ENCODE measurements at regions not wholly inside any gene's neighbourhood (a gene's known extent, or its start where the extent isn't known, plus 50 kb on each side); places are given as distances from the start of the nearest gene placed in this dataset.

- no peak overlapping the region for H3K27ac ChIP-seq (ENCODE audit: low read depth, low read length)
These were observed 177.8 kb downstream of the RPS29 start for GRCh38 chr14:49408187-49408933.

GRCh38 chr14:49405291-49405690 lies 180.9 kb downstream of the RPS29 start:
- Histone ChIP-seq H3K9me3 (ENCODE audit: control insufficient read depth, insufficient read depth, low read length) (no peaks in the 10 kb centered on the region), H3K27ac (ENCODE audit: low read depth, low read length) (no peak overlapping the region), H3K36me3 (ENCODE audit: control insufficient read depth, insufficient read depth, low read length) (no peaks in the 10 kb centered on the region), H3K4me3 (ENCODE audit: low read depth, low read length) (no peak overlapping the region), H3K4me1 (ENCODE audit: control insufficient read depth, insufficient read depth, low read length) (no peaks in the 10 kb centered on the region), H3K27me3 (ENCODE audit: control insufficient read depth, insufficient read depth, low read length) (no peaks in the 10 kb centered on the region)
- WGBS (ENCODE audit: insufficient coverage), result 33% methylated on average over 2 of the region's 3 CpGs
- no peak for DNase-seq (ENCODE audit: low read depth in 4 of 6, low spot score in 6 of 6)

More at GRCh38 chr14:49408187-49408933, 177.8 kb downstream of the RPS29 start:
- no CpG with 5 or more reads among the region's 1 CpG for WGBS (ENCODE audit: insufficient coverage)
- Histone ChIP-seq H3K36me3 (ENCODE audit: control insufficient read depth, insufficient read depth, low read length) (no peaks in the 10 kb centered on the region), H3K27me3 (ENCODE audit: control insufficient read depth, insufficient read depth, low read length) (no peaks in the 10 kb centered on the region), H3K9me3 (ENCODE audit: control insufficient read depth, insufficient read depth, low read length) (no peaks in the 10 kb centered on the region), H3K4me1 (ENCODE audit: control insufficient read depth, insufficient read depth, low read length) (no peaks in the 10 kb centered on the region), H3K4me3 (ENCODE audit: low read depth, low read length) (no peak overlapping the region)
- DNase-seq (ENCODE audit: low read depth in 4 of 6, low spot score in 6 of 6), result peak in 1 of 6 donors; percentile 60

GRCh38 chr14:49401373-49401772 lies 184.8 kb downstream of the RPS29 start:
- H3K4me3 ChIP-seq (ENCODE audit: low read depth, low read length), result no peak overlapping the region
- no peaks in the 10 kb centered on the region for H3K4me1 ChIP-seq (ENCODE audit: control insufficient read depth, insufficient read depth, low read length)
- no peak for DNase-seq (ENCODE audit: low read depth in 4 of 6, low spot score in 6 of 6)
- WGBS (ENCODE audit: insufficient coverage), result no CpG with 5 or more reads among the region's 2 CpGs
- no peak overlapping the region for H3K27ac ChIP-seq (ENCODE audit: low read depth, low read length)
- no peaks in the 10 kb centered on the region for H3K9me3 ChIP-seq (ENCODE audit: control insufficient read depth, insufficient read depth, low read length)
- no peaks in the 10 kb centered on the region for H3K27me3 ChIP-seq (ENCODE audit: control insufficient read depth, insufficient read depth, low read length)
- no peaks in the 10 kb centered on the region for H3K36me3 ChIP-seq (ENCODE audit: control insufficient read depth, insufficient read depth, low read length)

GRCh38 chr14:49396801-49397200 lies 189.4 kb downstream of the RPS29 start:
- H3K36me3 ChIP-seq (ENCODE audit: control insufficient read depth, insufficient read depth, low read length), result no peaks in the 10 kb centered on the region
- no peaks in the 10 kb centered on the region for H3K27me3 ChIP-seq (ENCODE audit: control insufficient read depth, insufficient read depth, low read length)
- H3K4me3 ChIP-seq (ENCODE audit: low read depth, low read length), result no peak overlapping the region
- DNase-seq (ENCODE audit: low read depth in 4 of 6, low spot score in 6 of 6), result no peak
- no peak overlapping the region for H3K27ac ChIP-seq (ENCODE audit: low read depth, low read length)
- no peaks in the 10 kb centered on the region for H3K9me3 ChIP-seq (ENCODE audit: control insufficient read depth, insufficient read depth, low read length)
- no peaks in the 10 kb centered on the region for H3K4me1 ChIP-seq (ENCODE audit: control insufficient read depth, insufficient read depth, low read length)

GRCh38 chr14:49381778-49382177 lies 204.4 kb downstream of the RPS29 start:
- H3K4me1 ChIP-seq (ENCODE audit: control insufficient read depth, insufficient read depth, low read length), result no peaks in the 10 kb centered on the region
- no peak overlapping the region for H3K4me3 ChIP-seq (ENCODE audit: low read depth, low read length)
- H3K9me3 ChIP-seq (ENCODE audit: control insufficient read depth, insufficient read depth, low read length), result no peaks in the 10 kb centered on the region
- DNase-seq (ENCODE audit: low read depth in 4 of 6, low spot score in 6 of 6), result peak in 1 of 6 donors; percentile 9
- no peaks in the 10 kb centered on the region for H3K27me3 ChIP-seq (ENCODE audit: control insufficient read depth, insufficient read depth, low read length)
- H3K36me3 ChIP-seq (ENCODE audit: control insufficient read depth, insufficient read depth, low read length), result no peaks in the 10 kb centered on the region
- 58% methylated on average over 1 of the region's 1 CpG for WGBS (ENCODE audit: insufficient coverage)
- H3K27ac ChIP-seq (ENCODE audit: low read depth, low read length), result no peak overlapping the region

- Histone ChIP-seq H3K9me3 (ENCODE audit: control insufficient read depth, insufficient read depth, low read length) (no peaks in the 10 kb centered on the region), H3K27me3 (ENCODE audit: control insufficient read depth, insufficient read depth, low read length) (no peaks in the 10 kb centered on the region), H3K4me3 (ENCODE audit: low read depth, low read length) (no peak overlapping the region), H3K4me1 (ENCODE audit: control insufficient read depth, insufficient read depth, low read length) (no peaks in the 10 kb centered on the region), H3K27ac (ENCODE audit: low read depth, low read length) (no peak overlapping the region), H3K36me3 (ENCODE audit: control insufficient read depth, insufficient read depth, low read length) (no peaks in the 10 kb centered on the region)
- 94% methylated on average over 3 of the region's 3 CpGs for WGBS (ENCODE audit: insufficient coverage)
- DNase-seq (ENCODE audit: low read depth in 4 of 6, low spot score in 6 of 6), result no peak
These were observed 218.5 kb downstream of the RPS29 start for GRCh38 chr14:49367696-49368095.

GRCh38 chr14:49366416-49366815 lies 219.8 kb downstream of the RPS29 start:
- Histone ChIP-seq H3K9me3 (ENCODE audit: control insufficient read depth, insufficient read depth, low read length) (no peaks in the 10 kb centered on the region), H3K27ac (ENCODE audit: low read depth, low read length) (no peak overlapping the region), H3K27me3 (ENCODE audit: control insufficient read depth, insufficient read depth, low read length) (no peaks in the 10 kb centered on the region), H3K4me1 (ENCODE audit: control insufficient read depth, insufficient read depth, low read length) (no peaks in the 10 kb centered on the region), H3K4me3 (ENCODE audit: low read depth, low read length) (no peak overlapping the region), H3K36me3 (ENCODE audit: control insufficient read depth, insufficient read depth, low read length) (no peaks in the 10 kb centered on the region)
- no peak for DNase-seq (ENCODE audit: low read depth in 4 of 6, low spot score in 6 of 6)
- 17% methylated on average over 1 of the region's 1 CpG for WGBS (ENCODE audit: insufficient coverage)

- no peaks in the 10 kb centered on the region for H3K36me3 ChIP-seq (ENCODE audit: control insufficient read depth, insufficient read depth, low read length)
- H3K4me1 ChIP-seq (ENCODE audit: control insufficient read depth, insufficient read depth, low read length), result no peaks in the 10 kb centered on the region
- WGBS (ENCODE audit: insufficient coverage), result 71% methylated on average over 1 of the region's 1 CpG
- no peak overlapping the region for H3K4me3 ChIP-seq (ENCODE audit: low read depth, low read length)
- no peaks in the 10 kb centered on the region for H3K27me3 ChIP-seq (ENCODE audit: control insufficient read depth, insufficient read depth, low read length)
- no peaks in the 10 kb centered on the region for H3K9me3 ChIP-seq (ENCODE audit: control insufficient read depth, insufficient read depth, low read length)
- no peak for DNase-seq (ENCODE audit: low read depth in 4 of 6, low spot score in 6 of 6)
- no peak overlapping the region for H3K27ac ChIP-seq (ENCODE audit: low read depth, low read length)
These were observed 221.4 kb downstream of the RPS29 start for GRCh38 chr14:49364752-49365117.

GRCh38 chr14:49363821-49364751 lies 222.1 kb downstream of the RPS29 start:
- DNase-seq (ENCODE audit: low read depth in 4 of 6, low spot score in 6 of 6), result peak in 1 of 6 donors; percentile 60
- Histone ChIP-seq H3K4me3 (ENCODE audit: low read depth, low read length) (no peak overlapping the region), H3K27ac (ENCODE audit: low read depth, low read length) (no peak overlapping the region), H3K36me3 (ENCODE audit: control insufficient read depth, insufficient read depth, low read length) (no peaks in the 10 kb centered on the region), H3K4me1 (ENCODE audit: control insufficient read depth, insufficient read depth, low read length) (no peaks in the 10 kb centered on the region), H3K9me3 (ENCODE audit: control insufficient read depth, insufficient read depth, low read length) (no peaks in the 10 kb centered on the region), H3K27me3 (ENCODE audit: control insufficient read depth, insufficient read depth, low read length) (no peaks in the 10 kb centered on the region)
- WGBS (ENCODE audit: insufficient coverage), result 67% methylated on average over 1 of the region's 5 CpGs
